ENCODE measurements at regions not wholly inside any gene's neighbourhood (a gene's known extent, or its start where the extent isn't known, plus 50 kb on each side); places are given as distances from the start of the nearest gene placed in this dataset.

GRCh38 chr1:191648939-191649338 lies 509.3 kb upstream of the RGS18 start:
- Histone ChIP-seq H2BK5ac (ENCODE audit: low read length) (no peak overlapping the region), H3K9ac (ENCODE audit: low read depth, low read length, poor library complexity) (no peak overlapping the region), H3K4me2 (ENCODE audit: insufficient read depth, low read length, poor library complexity, severe bottlenecking) (no peak overlapping the region), H3K4me3 (ENCODE audit: low read length in 2 of 2) (no peak overlapping the region), H2BK12ac (ENCODE audit: low read length) (no peak overlapping the region), H3K4ac (ENCODE audit: low read length) (no peak overlapping the region), H3K23ac (ENCODE audit: low read depth, low read length, poor library complexity) (no peak overlapping the region), H3K14ac (ENCODE audit: low read length) (no peak overlapping the region), H3K27me3 (ENCODE audit: control insufficient read depth in 3 of 3, insufficient read depth in 3 of 3, low read depth in 1 of 3, low read length in 3 of 3) (no peaks in the 10 kb centered on the region), H3K36me3 (replicated peaks in 1 of 2; ENCODE audit: control insufficient read depth in 2 of 2, insufficient read depth in 2 of 2, low read length in 2 of 2) (no peaks in the 10 kb centered on the region), H3K27ac (replicated peaks; ENCODE audit: low read length) (no peak overlapping the region), H3K18ac (ENCODE audit: low read length) (no peak overlapping the region), H4K8ac (ENCODE audit: low read depth, low read length) (no peak overlapping the region), H2BK15ac (ENCODE audit: low read length) (no peak overlapping the region), H3K9me3 (replicated peaks in 1 of 2; ENCODE audit: control insufficient read depth in 2 of 2, insufficient read depth in 1 of 2, low read depth in 1 of 2, low read length in 2 of 2) (no peaks in the 10 kb centered on the region), H2AK5ac (ENCODE audit: low read depth, low read length) (no peak overlapping the region), H2BK120ac (ENCODE audit: low read depth, low read length) (no peak overlapping the region), H3K4me1 (ENCODE audit: control insufficient read depth in 2 of 2, insufficient read depth in 1 of 2, low read depth in 1 of 2, low read length in 2 of 2) (no peaks in the 10 kb centered on the region), H2AFZ (ENCODE audit: low read length) (no peak overlapping the region), H3K79me1 (ENCODE audit: low read depth, low read length) (no peaks in the 10 kb centered on the region), H4K91ac (ENCODE audit: low read depth, low read length, poor library complexity) (no peak overlapping the region)
- no CpG with 5 or more reads among the region's 2 CpGs for WGBS, 2 donors (ENCODE audit: extremely low coverage in 2 of 2, insufficient read length in 2 of 2, insufficient replicate concordance in 1 of 2)
- DNase-seq (ENCODE audit: low spot score) = no peak

- no peak overlapping the region for H2AFZ ChIP-seq (ENCODE audit: low read length)
- H3K9ac ChIP-seq (ENCODE audit: low read depth, low read length, poor library complexity) = no peak overlapping the region
- no peaks in the 10 kb centered on the region for H3K9me3 ChIP-seq (replicated peaks in 1 of 2; ENCODE audit: control insufficient read depth in 2 of 2, insufficient read depth in 1 of 2, low read depth in 1 of 2, low read length in 2 of 2)
- no peak overlapping the region for H3K4me2 ChIP-seq (ENCODE audit: insufficient read depth, low read length, poor library complexity, severe bottlenecking)
- H3K27ac ChIP-seq (replicated peaks; ENCODE audit: low read length) = no peak overlapping the region
- no peaks in the 10 kb centered on the region for H3K36me3 ChIP-seq (replicated peaks in 1 of 2; ENCODE audit: control insufficient read depth in 2 of 2, insufficient read depth in 2 of 2, low read length in 2 of 2)
- no peaks in the 10 kb centered on the region for H3K27me3 ChIP-seq (ENCODE audit: control insufficient read depth in 3 of 3, insufficient read depth in 3 of 3, low read depth in 1 of 3, low read length in 3 of 3)
- H3K79me1 ChIP-seq (ENCODE audit: low read depth, low read length) = no peaks in the 10 kb centered on the region
- no peak overlapping the region for H2BK15ac ChIP-seq (ENCODE audit: low read length)
- no peak overlapping the region for H2AK5ac ChIP-seq (ENCODE audit: low read depth, low read length)
- H3K18ac ChIP-seq (ENCODE audit: low read length) = no peak overlapping the region
- H3K4me1 ChIP-seq (ENCODE audit: control insufficient read depth in 2 of 2, insufficient read depth in 1 of 2, low read depth in 1 of 2, low read length in 2 of 2) = no peaks in the 10 kb centered on the region
- no peak overlapping the region for H3K4ac ChIP-seq (ENCODE audit: low read length)
- H4K91ac ChIP-seq (ENCODE audit: low read depth, low read length, poor library complexity) = no peak overlapping the region
- no CpG with 5 or more reads among the region's 1 CpG for WGBS, 2 donors (ENCODE audit: extremely low coverage in 2 of 2, insufficient read length in 2 of 2, insufficient replicate concordance in 1 of 2)
- H4K8ac ChIP-seq (ENCODE audit: low read depth, low read length) = no peak overlapping the region
- no peak overlapping the region for H3K23ac ChIP-seq (ENCODE audit: low read depth, low read length, poor library complexity)
- no peak for DNase-seq (ENCODE audit: low spot score)
- H2BK120ac ChIP-seq (ENCODE audit: low read depth, low read length) = no peak overlapping the region
- H3K4me3 ChIP-seq (ENCODE audit: low read length in 2 of 2) = no peak overlapping the region
- H2BK5ac ChIP-seq (ENCODE audit: low read length) = no peak overlapping the region
- no peak overlapping the region for H2BK12ac ChIP-seq (ENCODE audit: low read length)
- no peak overlapping the region for H3K14ac ChIP-seq (ENCODE audit: low read length)
Measured at GRCh38 chr1:191662051-191662450, 496.2 kb upstream of the RGS18 start.

- Histone ChIP-seq H2BK15ac (ENCODE audit: low read length) (no peak overlapping the region), H2BK5ac (ENCODE audit: low read length) (no peak overlapping the region), H4K91ac (ENCODE audit: low read depth, low read length, poor library complexity) (no peak overlapping the region), H3K4ac (ENCODE audit: low read length) (no peak overlapping the region), H3K4me2 (ENCODE audit: insufficient read depth, low read length, poor library complexity, severe bottlenecking) (no peak overlapping the region), H3K4me1 (ENCODE audit: control insufficient read depth in 2 of 2, insufficient read depth in 1 of 2, low read depth in 1 of 2, low read length in 2 of 2) (no peaks in the 10 kb centered on the region), H2BK12ac (ENCODE audit: low read length) (no peak overlapping the region), H3K9ac (ENCODE audit: low read depth, low read length, poor library complexity) (no peak overlapping the region), H4K8ac (ENCODE audit: low read depth, low read length) (no peak overlapping the region), H3K27ac (replicated peaks; ENCODE audit: low read length) (no peak overlapping the region), H2BK120ac (ENCODE audit: low read depth, low read length) (no peak overlapping the region), H3K79me1 (ENCODE audit: low read depth, low read length) (no peaks in the 10 kb centered on the region), H3K18ac (ENCODE audit: low read length) (no peak overlapping the region), H2AK5ac (ENCODE audit: low read depth, low read length) (no peak overlapping the region), H3K9me3 (replicated peaks in 1 of 2; ENCODE audit: control insufficient read depth in 2 of 2, insufficient read depth in 1 of 2, low read depth in 1 of 2, low read length in 2 of 2) (no peaks in the 10 kb centered on the region), H3K14ac (ENCODE audit: low read length) (no peak overlapping the region), H3K23ac (ENCODE audit: low read depth, low read length, poor library complexity) (no peak overlapping the region), H3K27me3 (ENCODE audit: control insufficient read depth in 3 of 3, insufficient read depth in 3 of 3, low read depth in 1 of 3, low read length in 3 of 3) (no peaks in the 10 kb centered on the region), H2AFZ (ENCODE audit: low read length) (no peak overlapping the region), H3K36me3 (replicated peaks in 1 of 2; ENCODE audit: control insufficient read depth in 2 of 2, insufficient read depth in 2 of 2, low read length in 2 of 2) (no peaks in the 10 kb centered on the region), H3K4me3 (ENCODE audit: low read length in 2 of 2) (no peak overlapping the region)
- WGBS, 2 donors (ENCODE audit: extremely low coverage in 2 of 2, insufficient read length in 2 of 2, insufficient replicate concordance in 1 of 2) = no CpG with 5 or more reads among the region's 1 CpG
- DNase-seq (ENCODE audit: low spot score) = no peak
Measured at GRCh38 chr1:191662746-191663145, 495.5 kb upstream of the RGS18 start.

- peaks cover 0 to 5% of the 10 kb centered on the region in 2 donors for H3K4me1 ChIP-seq (ENCODE audit: control insufficient read depth in 2 of 2, insufficient read depth in 1 of 2, low read depth in 1 of 2, low read length in 2 of 2)
- H2AK5ac ChIP-seq (ENCODE audit: low read depth, low read length) = no peak overlapping the region
- H2AFZ ChIP-seq (ENCODE audit: low read length) = no peak overlapping the region
- H3K9ac ChIP-seq (ENCODE audit: low read depth, low read length, poor library complexity) = no peak overlapping the region
- DNase-seq (ENCODE audit: low spot score) = no peak
- H3K14ac ChIP-seq (ENCODE audit: low read length) = no peak overlapping the region
- H3K36me3 ChIP-seq (replicated peaks in 1 of 2; ENCODE audit: control insufficient read depth in 2 of 2, insufficient read depth in 2 of 2, low read length in 2 of 2) = no peaks in the 10 kb centered on the region
- H3K18ac ChIP-seq (ENCODE audit: low read length) = no peak overlapping the region
- no peaks in the 10 kb centered on the region for H3K79me1 ChIP-seq (ENCODE audit: low read depth, low read length)
- no peak overlapping the region for H4K91ac ChIP-seq (ENCODE audit: low read depth, low read length, poor library complexity)
- no peak overlapping the region for H2BK5ac ChIP-seq (ENCODE audit: low read length)
- no peaks in the 10 kb centered on the region for H3K9me3 ChIP-seq (replicated peaks in 1 of 2; ENCODE audit: control insufficient read depth in 2 of 2, insufficient read depth in 1 of 2, low read depth in 1 of 2, low read length in 2 of 2)
- no peak overlapping the region for H2BK15ac ChIP-seq (ENCODE audit: low read length)
- H3K4me2 ChIP-seq (ENCODE audit: insufficient read depth, low read length, poor library complexity, severe bottlenecking) = no peak overlapping the region
- H3K4ac ChIP-seq (ENCODE audit: low read length) = no peak overlapping the region
- H4K8ac ChIP-seq (ENCODE audit: low read depth, low read length) = no peak overlapping the region
- H3K23ac ChIP-seq (ENCODE audit: low read depth, low read length, poor library complexity) = no peak overlapping the region
- WGBS, 2 donors (ENCODE audit: extremely low coverage in 2 of 2, insufficient read length in 2 of 2, insufficient replicate concordance in 1 of 2) = no CpG with 5 or more reads among the region's 5 CpGs
- no peak overlapping the region for H3K4me3 ChIP-seq (ENCODE audit: low read length in 2 of 2)
- H2BK120ac ChIP-seq (ENCODE audit: low read depth, low read length) = no peak overlapping the region
- no peak overlapping the region for H3K27ac ChIP-seq (replicated peaks; ENCODE audit: low read length)
- no peak overlapping the region for H2BK12ac ChIP-seq (ENCODE audit: low read length)
- H3K27me3 ChIP-seq (ENCODE audit: control insufficient read depth in 3 of 3, insufficient read depth in 3 of 3, low read depth in 1 of 3, low read length in 3 of 3) = no peaks in the 10 kb centered on the region
Measured at GRCh38 chr1:191668525-191668924, 489.7 kb upstream of the RGS18 start.

All from neuronal stem cell (in vitro differentiated cells).